ENCODE measurements at regions not wholly inside any gene's neighbourhood (a gene's known extent, or its start where the extent isn't known, plus 50 kb on each side); places are given as distances from the start of the nearest gene placed in this dataset.

DNA sequence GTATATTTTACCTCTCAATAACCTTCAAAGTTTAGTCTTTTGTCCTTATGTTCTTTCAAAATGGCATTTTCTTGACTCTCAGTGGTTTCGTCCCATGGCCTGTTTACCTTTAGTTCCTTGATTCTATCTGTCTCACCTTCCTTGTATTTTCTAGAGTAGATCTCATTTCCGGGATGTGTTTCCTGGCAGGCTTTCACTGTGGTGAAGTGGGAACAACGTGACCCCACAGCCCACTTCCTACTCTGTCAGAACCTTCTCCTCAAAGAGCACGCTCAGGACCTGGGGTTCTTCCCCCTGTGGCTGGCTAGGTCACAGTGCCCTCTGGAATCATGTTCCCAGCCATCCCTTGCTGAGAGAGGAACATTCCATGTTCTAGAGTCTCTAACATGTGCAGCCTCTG lies 129.9 kb upstream of the ZNF32 start:
- DNase-seq (ENCODE audit: low read depth): no peak

GRCh38 chr10:43775384-43775783 lies 126.7 kb upstream of the ZNF32 start:
- DNase-seq (ENCODE audit: low read depth): no peak

GRCh38 chr10:43774234-43774769 lies 125.6 kb upstream of the ZNF32 start:
- DNase-seq (ENCODE audit: low read depth): no peak

- DNase-seq (ENCODE audit: low read depth): no peak
Measured at GRCh38 chr10:43773736-43774135, 125.1 kb upstream of the ZNF32 start.

- no peak for DNase-seq (ENCODE audit: low read depth)
Measured at GRCh38 chr10:43772171-43772570, 123.5 kb upstream of the ZNF32 start.

- no peak for DNase-seq (ENCODE audit: low read depth)
Measured at GRCh38 chr10:43771675-43772074, 123.0 kb upstream of the ZNF32 start.

DNA sequence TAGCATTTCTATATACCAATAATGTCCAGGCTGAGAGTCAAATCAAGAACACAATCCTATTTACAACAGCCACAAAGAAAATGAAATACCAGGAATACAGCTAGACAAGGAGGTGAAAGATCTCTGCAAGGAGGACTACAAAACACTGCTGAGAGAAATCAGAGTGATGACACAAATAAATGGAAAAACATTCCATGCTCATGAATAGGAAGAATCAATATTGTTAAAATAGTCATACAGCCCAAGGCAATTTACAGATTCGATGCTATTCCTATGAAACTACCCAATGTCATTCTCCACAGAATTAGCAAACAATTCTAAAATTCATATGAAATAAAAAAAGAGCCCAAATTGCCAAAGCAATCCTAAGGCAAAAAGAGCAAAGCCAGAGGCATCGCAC lies 116.8 kb upstream of the ZNF32 start:
- DNase-seq (ENCODE audit: low read depth): peak; percentile 24

GRCh38 chr10:43763846-43764245 lies 115.2 kb upstream of the ZNF32 start:
- DNase-seq (ENCODE audit: low read depth): no peak

GRCh38 chr10:43760514-43760913 lies 111.8 kb upstream of the ZNF32 start:
- no peak for DNase-seq (ENCODE audit: low read depth)

DNA sequence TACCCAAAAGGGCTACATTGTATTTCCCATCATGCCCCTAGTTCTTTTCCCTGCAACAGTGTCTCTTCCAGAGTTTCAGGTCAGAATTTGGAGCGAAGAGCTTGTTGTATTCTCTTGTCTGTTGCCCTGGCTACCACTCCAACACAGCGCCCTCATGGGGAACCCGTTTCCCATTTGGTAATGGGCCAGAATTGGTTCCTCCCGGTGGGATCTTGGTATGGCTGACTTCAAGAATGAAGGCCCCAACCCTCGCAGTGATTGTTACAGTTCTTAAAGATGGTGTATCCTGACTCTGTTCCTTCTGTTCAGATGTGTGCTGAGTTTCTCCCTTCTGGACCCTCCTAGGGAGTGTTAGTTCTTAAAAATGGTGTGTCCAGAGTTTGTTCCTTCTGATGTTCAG lies 110.5 kb upstream of the ZNF32 start:
- DNase-seq (ENCODE audit: low read depth): no peak

DNA sequence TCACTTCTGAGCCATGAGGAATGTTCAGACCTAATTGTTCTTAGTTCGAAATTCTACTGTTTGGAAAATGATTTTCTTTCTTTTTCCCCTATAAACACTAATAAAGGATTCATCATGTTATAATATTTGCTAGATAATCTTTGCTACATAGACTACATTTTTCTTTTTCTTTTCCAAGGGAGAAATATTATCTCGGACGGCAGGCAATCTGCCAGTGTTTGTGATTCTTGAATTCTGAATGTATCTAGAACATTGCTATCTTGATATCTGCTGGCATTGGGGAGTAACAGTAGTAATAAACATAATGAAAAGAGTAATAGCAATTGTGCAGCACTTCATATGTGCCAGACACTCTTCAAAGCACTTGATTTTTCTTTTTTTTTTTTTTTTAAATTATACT lies 107.7 kb upstream of the ZNF32 start:
- no peak for DNase-seq (ENCODE audit: low read depth)

GRCh38 chr10:43754569-43755260 lies 106.0 kb upstream of the ZNF32 start:
- DNase-seq (ENCODE audit: low read depth): no peak

- no peak for DNase-seq (ENCODE audit: low read depth)
Measured at GRCh38 chr10:43753397-43754061, 104.8 kb upstream of the ZNF32 start.

- no peak for DNase-seq (ENCODE audit: low read depth)
Measured at GRCh38 chr10:43752682-43753081, 104.0 kb upstream of the ZNF32 start.

GRCh38 chr10:43751646-43752045 lies 103.0 kb upstream of the ZNF32 start:
- DNase-seq (ENCODE audit: low read depth): no peak

- no peak for DNase-seq (ENCODE audit: low read depth)
Measured at GRCh38 chr10:43749940-43750552, 101.4 kb upstream of the ZNF32 start.

GRCh38 chr10:43749145-43749576 lies 100.5 kb upstream of the ZNF32 start:
- no peak for DNase-seq (ENCODE audit: low read depth)

DNA sequence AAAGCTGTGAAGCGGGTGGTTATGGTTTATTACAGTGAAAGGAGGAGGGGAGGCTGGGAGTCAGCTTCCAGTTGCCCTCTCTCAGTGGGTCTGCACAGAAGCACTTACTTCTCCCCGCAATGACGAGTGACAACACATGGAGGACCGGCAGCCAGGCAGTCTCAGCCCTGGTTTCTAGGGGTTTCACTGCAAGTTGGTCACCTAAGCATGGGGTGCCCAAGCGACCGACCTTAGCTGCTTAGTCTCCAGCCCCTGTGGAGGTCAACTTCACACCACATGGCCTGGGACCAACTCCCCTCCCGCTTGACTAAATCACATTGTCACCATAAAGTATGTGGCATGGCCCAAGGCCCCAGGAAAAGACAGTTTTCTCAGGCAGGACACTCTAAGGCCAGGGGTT lies 99.9 kb upstream of the ZNF32 start:
- no peak for DNase-seq (ENCODE audit: low read depth)

DNA sequence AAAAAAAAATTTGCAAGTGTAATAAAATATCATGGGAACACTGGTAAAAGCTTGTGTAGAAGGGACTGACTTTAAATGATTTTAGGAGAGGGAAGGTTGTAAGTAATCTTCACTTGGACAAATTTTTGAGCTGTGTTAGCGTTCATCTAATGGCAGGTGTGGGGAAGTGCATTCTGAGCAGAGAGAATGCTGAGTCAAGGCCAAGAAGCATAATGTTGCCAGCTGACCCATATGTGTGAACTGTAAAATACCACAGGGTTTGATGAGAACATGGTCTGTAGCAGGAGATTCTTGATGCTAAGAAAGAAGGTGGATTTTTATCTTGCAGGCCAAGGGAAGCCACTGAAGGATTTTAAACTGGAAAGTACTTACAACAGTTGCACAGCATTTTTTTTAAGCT lies 98.2 kb upstream of the ZNF32 start:
- no peak for DNase-seq (ENCODE audit: low read depth)

DNA sequence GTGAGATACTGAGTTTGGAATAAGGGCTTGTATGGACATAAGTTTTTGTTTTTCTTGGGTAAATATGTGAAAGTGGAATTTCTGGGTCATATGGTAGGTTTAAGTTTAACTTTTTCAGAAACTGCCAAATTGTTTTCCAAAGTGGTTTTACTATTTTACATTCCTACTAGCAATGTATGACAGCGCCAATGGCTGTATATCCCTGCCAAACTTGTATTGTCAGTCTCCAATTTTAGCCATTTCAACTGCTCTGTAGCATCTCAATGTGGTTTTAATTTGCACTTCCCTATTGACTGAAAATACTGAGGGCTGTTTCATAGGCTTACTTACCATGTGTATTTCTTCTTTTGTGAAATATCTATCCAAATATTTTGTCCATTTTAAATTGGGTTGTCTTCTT lies 90.5 kb upstream of the ZNF32 start:
- DNase-seq (ENCODE audit: low read depth): no peak

GRCh38 chr10:43737003-43737402 lies 88.3 kb upstream of the ZNF32 start:
- no peak for DNase-seq (ENCODE audit: low read depth)

GRCh38 chr10:43735907-43736306 lies 87.2 kb upstream of the ZNF32 start:
- DNase-seq (ENCODE audit: low read depth): peak; percentile 30

DNA sequence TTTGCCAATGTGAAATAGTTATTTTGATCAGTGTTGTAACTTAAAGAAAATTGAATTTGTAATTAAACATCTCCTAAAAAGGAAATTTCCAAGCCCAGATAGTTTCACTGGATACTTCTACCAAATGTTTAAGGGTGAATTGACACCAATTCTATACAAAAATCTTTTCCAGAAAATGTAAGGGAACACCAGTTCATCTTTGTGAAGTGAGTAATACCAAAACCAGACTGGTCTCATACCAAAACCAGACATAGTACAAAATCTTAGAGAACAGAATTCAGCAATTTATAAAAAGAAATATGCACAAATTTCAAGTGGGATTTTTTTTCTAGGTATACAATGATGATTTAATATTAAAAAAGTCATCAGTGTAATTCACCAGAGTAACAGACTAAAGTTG lies 86.0 kb upstream of the ZNF32 start:
- no peak for DNase-seq (ENCODE audit: low read depth)
